ENCODE measurements at regions not wholly inside any gene's neighbourhood (a gene's known extent, or its start where the extent isn't known, plus 50 kb on each side); places are given as distances from the start of the nearest gene placed in this dataset.

GRCh38 chr4:100582146-100582545 lies 64.3 kb upstream of the EMCN start:
- Mint-ChIP-seq H3K4me1 (no peaks in the 10 kb centered on the region), H3K27me3 (peaks cover 0 to 16% (median 11%) of the 10 kb centered on the region in 3 donors), H3K36me3 (no peaks in the 10 kb centered on the region), H3K4me3 (no peak overlapping the region), H3K9me3 (no peaks in the 10 kb centered on the region), H3K27ac (no peak overlapping the region)
- no peak for ATAC-seq (ENCODE audit: low read depth in 2 of 2)
- DNase-seq, result no peak

- Mint-ChIP-seq H3K36me3 (no peaks in the 10 kb centered on the region), H3K27ac (no peak overlapping the region), H3K9me3 (no peaks in the 10 kb centered on the region), H3K4me1 (no peaks in the 10 kb centered on the region), H3K27me3 (peaks cover 0 to 16% (median 8%) of the 10 kb centered on the region in 3 donors), H3K4me3 (no peak overlapping the region)
- no peak for ATAC-seq (ENCODE audit: low read depth in 2 of 2)
- DNase-seq, result no peak
Observed at GRCh38 chr4:100581337-100581736, 63.5 kb upstream of the EMCN start.

GRCh38 chr4:100576570-100576969 lies 58.7 kb upstream of the EMCN start:
- no peaks in the 10 kb centered on the region for H3K9me3 Mint-ChIP-seq
- ATAC-seq (ENCODE audit: low read depth in 2 of 2), result no peak
- peak overlapping the region in 1 of 6 donors; percentile 16 for H3K27ac Mint-ChIP-seq
- DNase-seq, result no peak
- no peak overlapping the region for H3K4me3 Mint-ChIP-seq
- no peaks in the 10 kb centered on the region for H3K4me1 Mint-ChIP-seq
- peaks cover 0 to 8% (median 0%) of the 10 kb centered on the region in 3 donors for H3K27me3 Mint-ChIP-seq
- H3K36me3 Mint-ChIP-seq, result no peaks in the 10 kb centered on the region

GRCh38 chr4:100574607-100575006 lies 56.8 kb upstream of the EMCN start:
- H3K27ac Mint-ChIP-seq, result no peak overlapping the region
- peaks cover 0 to 4% (median 0%) of the 10 kb centered on the region in 3 donors for H3K27me3 Mint-ChIP-seq
- H3K4me1 Mint-ChIP-seq, result no peaks in the 10 kb centered on the region
- H3K4me3 Mint-ChIP-seq, result no peak overlapping the region
- DNase-seq (no peak), ATAC-seq (ENCODE audit: low read depth in 2 of 2) (no peak)
- no peaks in the 10 kb centered on the region for H3K36me3 Mint-ChIP-seq
- H3K9me3 Mint-ChIP-seq, result no peaks in the 10 kb centered on the region

- H3K27ac Mint-ChIP-seq, result no peak overlapping the region
Observed at GRCh38 chr4:100569196-100569595, 51.4 kb upstream of the EMCN start.

More at GRCh38 chr4:100569196-100569595, 51.4 kb upstream of the EMCN start:
- Mint-ChIP-seq H3K36me3 (no peaks in the 10 kb centered on the region), H3K4me3 (no peak overlapping the region), H3K27me3 (no peaks in the 10 kb centered on the region), H3K4me1 (no peaks in the 10 kb centered on the region), H3K9me3 (no peaks in the 10 kb centered on the region)
- ATAC-seq (ENCODE audit: low read depth in 2 of 2), result no peak
- DNase-seq, result no peak
